ENCODE measurements at regions not wholly inside any gene's neighbourhood (a gene's known extent, or its start where the extent isn't known, plus 50 kb on each side); places are given as distances from the start of the nearest gene placed in this dataset.

DNA sequence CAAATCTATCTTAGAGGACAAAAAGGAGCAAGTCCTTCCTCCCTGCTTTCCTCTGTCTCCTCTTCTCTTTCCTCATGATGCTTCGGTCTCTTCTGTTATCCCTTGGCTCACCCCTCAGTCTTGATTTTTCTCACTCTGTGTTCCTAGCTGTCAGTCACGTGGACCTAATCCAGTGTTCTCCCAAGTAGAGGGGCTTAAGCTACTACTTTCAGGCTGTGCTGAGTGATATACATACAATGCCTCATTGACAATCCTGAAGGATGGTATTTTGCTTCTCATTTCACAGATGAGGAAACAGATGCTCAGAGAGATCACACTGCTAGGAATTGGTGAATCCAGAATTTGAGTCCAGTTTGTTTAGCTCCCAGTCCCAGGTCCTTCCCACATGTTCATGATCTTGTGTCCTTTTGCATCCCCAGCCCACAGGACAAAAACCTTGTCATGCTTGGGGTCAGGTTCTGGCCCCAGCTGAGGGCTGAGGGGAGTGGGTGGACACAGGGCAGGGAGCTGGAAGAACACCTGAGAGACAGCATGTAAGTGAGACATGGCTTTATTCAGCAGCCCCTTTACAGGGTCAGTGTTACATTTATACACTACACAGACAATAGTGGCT is 50.5 kb upstream of the KMT2E start:
- DNase-seq (no peak), ATAC-seq (no peak)
- intact Hi-C loops (cut with DNase I, micrococcal nuclease), result no loop called here
- H3K9me3 ChIP-seq, result no peaks in the 10 kb centered on the region
- H3K36me3 ChIP-seq (ENCODE audit: low read depth), result no peaks in the 10 kb centered on the region
- TF ChIP-seq, protein P1, sequence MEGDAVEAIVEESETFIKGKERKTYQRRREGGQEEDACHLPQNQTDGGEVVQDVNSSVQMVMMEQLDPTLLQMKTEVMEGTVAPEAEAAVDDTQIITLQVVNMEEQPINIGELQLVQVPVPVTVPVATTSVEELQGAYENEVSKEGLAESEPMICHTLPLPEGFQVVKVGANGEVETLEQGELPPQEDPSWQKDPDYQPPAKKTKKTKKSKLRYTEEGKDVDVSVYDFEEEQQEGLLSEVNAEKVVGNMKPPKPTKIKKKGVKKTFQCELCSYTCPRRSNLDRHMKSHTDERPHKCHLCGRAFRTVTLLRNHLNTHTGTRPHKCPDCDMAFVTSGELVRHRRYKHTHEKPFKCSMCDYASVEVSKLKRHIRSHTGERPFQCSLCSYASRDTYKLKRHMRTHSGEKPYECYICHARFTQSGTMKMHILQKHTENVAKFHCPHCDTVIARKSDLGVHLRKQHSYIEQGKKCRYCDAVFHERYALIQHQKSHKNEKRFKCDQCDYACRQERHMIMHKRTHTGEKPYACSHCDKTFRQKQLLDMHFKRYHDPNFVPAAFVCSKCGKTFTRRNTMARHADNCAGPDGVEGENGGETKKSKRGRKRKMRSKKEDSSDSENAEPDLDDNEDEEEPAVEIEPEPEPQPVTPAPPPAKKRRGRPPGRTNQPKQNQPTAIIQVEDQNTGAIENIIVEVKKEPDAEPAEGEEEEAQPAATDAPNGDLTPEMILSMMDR (IDR thresholded peaks at IDR 0.05), result no peak
- H3K4me3 ChIP-seq, result no peak overlapping the region
- H3K4me1 ChIP-seq (ENCODE audit: low read depth), result peaks cover 19% of the 10 kb centered on the region

GRCh38 chr7:104963991-104964385 is 50.0 kb upstream of the KMT2E start:
- peak; percentile 23 for ATAC-seq

More at GRCh38 chr7:104963991-104964385, 50.0 kb upstream of the KMT2E start:
- peaks cover 23% of the 10 kb centered on the region for H3K4me1 ChIP-seq (ENCODE audit: low read depth)
- TF ChIP-seq, protein P1 (IDR thresholded peaks at IDR 0.05), result no peak
- H3K4me3 ChIP-seq, result no peak overlapping the region
- intact Hi-C loops (cut with DNase I, micrococcal nuclease), result no loop called here
- peak in 1 of 3 donors; percentile 54 for DNase-seq
- H3K36me3 ChIP-seq (ENCODE audit: low read depth), result no peaks in the 10 kb centered on the region
- no peaks in the 10 kb centered on the region for H3K9me3 ChIP-seq
